ENCODE measurements at regions not wholly inside any gene's neighbourhood (a gene's known extent, or its start where the extent isn't known, plus 50 kb on each side); places are given as distances from the start of the nearest gene placed in this dataset.

DNA sequence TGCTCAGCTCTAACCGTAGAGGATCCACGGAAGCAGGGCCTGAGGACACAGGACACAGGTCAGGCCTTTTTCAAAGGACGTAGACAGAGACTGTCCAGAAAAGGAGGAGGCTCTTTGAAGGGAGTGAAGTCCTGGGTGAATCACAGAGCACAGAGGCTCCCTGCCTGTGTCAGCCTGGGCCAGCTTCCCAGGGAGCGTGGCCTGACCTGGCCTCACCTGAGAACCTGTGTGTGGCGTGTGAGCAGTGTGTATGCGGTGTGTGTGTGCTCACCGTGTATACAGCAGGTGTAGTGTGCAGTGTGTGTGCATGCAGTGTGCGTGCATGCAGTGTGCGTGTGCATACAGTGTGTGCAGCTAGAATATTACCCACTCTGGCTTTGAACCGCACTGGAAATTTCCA is 56.0 kb upstream of the FNDC1 start:
- Histone ChIP-seq H2BK120ac (replicated peaks; ENCODE audit: low read depth, low read length) (no peak overlapping the region), H3K27me3 (replicated peaks in 1 of 4; ENCODE audit: control insufficient read depth in 3 of 4, extremely low read depth in 1 of 4, insufficient read depth in 3 of 4, low read length in 3 of 4) (peaks cover 0 to 2% (median 0%) of the 10 kb centered on the region in 4 experiments; a peak in 1 of 7 replicates), H3K4me2 (ENCODE audit: insufficient read depth in 1 of 2, low read depth in 2 of 2, low read length in 2 of 2) (no peak overlapping the region), H3K56ac (replicated peaks; ENCODE audit: insufficient read length, low read depth, low read length) (no peak overlapping the region), H3K4ac (replicated peaks; ENCODE audit: insufficient read length, low read depth, low read length) (no peak overlapping the region), H4K20me1 (replicated peaks in 1 of 2; ENCODE audit: control insufficient read depth in 1 of 2, insufficient read depth in 2 of 2, low read length in 2 of 2) (no peaks in the 10 kb centered on the region), H4K8ac (ENCODE audit: extremely low read depth, insufficient read depth, low read length) (peak overlapping the region; percentile 31), H3K79me1 (ENCODE audit: low read depth, low read length) (no peaks in the 10 kb centered on the region), H3K23me2 (ENCODE audit: low read depth, low read length) (no peaks in the 10 kb centered on the region), H3K23ac (ENCODE audit: insufficient read length) (no peak overlapping the region), H2AFZ (ENCODE audit: low read length) (no peak overlapping the region), H2AK5ac (ENCODE audit: low read depth, low read length) (no peak overlapping the region), H3K14ac (ENCODE audit: insufficient read length) (no peak overlapping the region), H2BK5ac (ENCODE audit: low read depth, low read length) (no peak overlapping the region), H3K9ac (replicated peaks in 1 of 4; ENCODE audit: extremely low read depth in 1 of 4, low read depth in 3 of 4, low read length in 3 of 4) (no peak overlapping the region), H3K4me3 (ENCODE audit: extremely low read depth in 1 of 4, insufficient read depth in 2 of 4, low read depth in 3 of 4, low read length in 4 of 4) (no peak overlapping the region), H3K18ac (ENCODE audit: extremely low read depth, low read length) (no peak overlapping the region), H3K4me1 (replicated peaks in 1 of 4; ENCODE audit: control insufficient read depth in 3 of 4, insufficient read depth in 4 of 4, low read length in 3 of 4) (no peaks in the 10 kb centered on the region), H2BK15ac (ENCODE audit: low read length) (0 out of 2 replicates have a peak overlapping the region, but pooled peaks have one; percentile 20), H3K79me2 (ENCODE audit: control insufficient read depth in 1 of 2, insufficient read depth in 2 of 2, low read length in 2 of 2) (no peaks in the 10 kb centered on the region), H4K91ac (replicated peaks; ENCODE audit: insufficient read length, low read length) (peak overlapping the region; percentile 76), H2BK20ac (ENCODE audit: low read length) (no peak overlapping the region), H4K5ac (ENCODE audit: insufficient read length, low read depth, low read length) (no peak overlapping the region), H2BK12ac (ENCODE audit: low read depth, low read length) (no peak overlapping the region; the same call in 1 of the 2 replicates), H3K9me3 (ENCODE audit: insufficient read depth in 2 of 2, low read depth in 1 of 2, low read length in 1 of 2) (no peaks in the 10 kb centered on the region), H3K27ac (ENCODE audit: low read depth, low read length) (no peak overlapping the region), H3K36me3 (ENCODE audit: control insufficient read depth in 2 of 4, insufficient read depth in 4 of 4, low read length in 3 of 4) (no peaks in the 10 kb centered on the region)
- WGBS, 2 experiments (ENCODE audit: extremely low coverage in 1 of 2, insufficient coverage in 1 of 2, insufficient read length in 1 of 2, insufficient replicate concordance in 2 of 2, low coverage in 1 of 2, low lambda C conversion rate in 2 of 2, missing lambda C conversion rate in 1 of 2): 95% methylated on average over 10 of the region's 10 CpGs; no CpG with 5 or more reads in 1 of the 2 experiments
- no peak for DNase-seq (ENCODE audit: low read depth in 1 of 2, low spot score in 2 of 2)
- ChIA-PET CTCF (ENCODE audit: partially characterized antibody) (interaction anchor here (0.5 to 2.4 kb wide), 11 partner anchors 9 to 199 kb away, joined by 3 to 16 read pairs (median 3); no protein-coding TSS in a partner anchor), POLR2A (ENCODE audit: partially characterized antibody) (no interaction called here)
- no peak for FAIRE-seq

All from H1 (cell line).